GM18873 (cell line): ENCODE measurements at regions not wholly inside any gene's neighbourhood (a gene's known extent, or its start where the extent isn't known, plus 50 kb on each side); places are given as distances from the start of the nearest gene placed in this dataset.
A peak's percentile ranks its signal among the peaks of the same experiment; 100 is the strongest.

Source experiments
- ATAC-seq: cut with Tn5 transposase; IDR thresholded peaks from one replicate; pipeline ENCODE4 v1.9.1; 2021; ENCODE audit warnings: mild to moderate bottlenecking, moderate library complexity, moderate number of reproducible peaks; ENCODE audit not compliant: unreplicated experiment, low FRiP score

DNA sequence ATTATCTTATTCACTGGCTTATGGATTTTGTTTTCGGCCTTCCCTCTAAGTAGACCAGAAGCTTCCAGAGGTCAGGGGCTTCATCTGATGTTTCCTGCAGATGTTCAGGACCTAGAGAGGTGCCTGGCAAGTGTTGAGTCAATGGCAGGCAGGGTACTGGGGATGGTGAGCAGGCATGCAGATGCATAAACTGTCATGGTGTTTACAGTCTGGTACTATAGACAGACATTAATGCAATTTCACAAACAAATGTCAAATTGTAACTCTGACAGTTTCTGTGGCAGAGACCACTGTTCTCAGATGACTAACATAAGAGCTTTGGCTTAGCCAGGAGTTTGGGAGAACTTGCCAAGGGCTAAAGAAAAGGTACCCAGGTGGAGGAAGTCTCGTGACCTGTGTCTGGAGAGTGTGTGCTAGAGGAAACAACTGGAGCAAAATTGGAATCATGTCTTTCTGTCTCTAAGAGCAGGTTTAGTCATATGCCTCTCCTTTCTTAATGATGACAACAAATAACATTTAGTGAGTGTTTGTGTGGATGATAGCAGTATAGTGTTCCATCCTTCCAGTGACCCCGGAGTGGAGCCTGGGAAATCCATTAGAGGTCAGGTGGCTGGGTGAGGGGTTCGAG, 53.7 kb upstream of the TRAK1 start:
- no peak for ATAC-seq

DNA sequence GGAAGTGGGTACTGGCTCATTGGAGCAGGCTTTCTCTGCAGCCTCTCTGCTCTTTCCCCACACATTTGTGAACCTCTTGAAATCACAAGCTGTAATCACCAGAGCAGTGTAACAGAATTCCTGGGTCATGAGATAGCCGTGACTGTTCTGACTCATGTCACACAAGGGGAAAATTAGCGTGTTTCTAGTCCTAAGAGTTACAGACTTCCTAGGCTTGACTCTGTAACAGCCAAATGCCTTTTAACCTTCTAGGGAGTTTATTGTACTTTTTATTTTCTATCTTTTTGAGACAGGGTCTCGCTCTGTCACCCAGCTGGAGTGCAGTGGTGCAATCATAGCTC, 54.7 kb upstream of the TRAK1 start:
- ATAC-seq: no peak

DNA sequence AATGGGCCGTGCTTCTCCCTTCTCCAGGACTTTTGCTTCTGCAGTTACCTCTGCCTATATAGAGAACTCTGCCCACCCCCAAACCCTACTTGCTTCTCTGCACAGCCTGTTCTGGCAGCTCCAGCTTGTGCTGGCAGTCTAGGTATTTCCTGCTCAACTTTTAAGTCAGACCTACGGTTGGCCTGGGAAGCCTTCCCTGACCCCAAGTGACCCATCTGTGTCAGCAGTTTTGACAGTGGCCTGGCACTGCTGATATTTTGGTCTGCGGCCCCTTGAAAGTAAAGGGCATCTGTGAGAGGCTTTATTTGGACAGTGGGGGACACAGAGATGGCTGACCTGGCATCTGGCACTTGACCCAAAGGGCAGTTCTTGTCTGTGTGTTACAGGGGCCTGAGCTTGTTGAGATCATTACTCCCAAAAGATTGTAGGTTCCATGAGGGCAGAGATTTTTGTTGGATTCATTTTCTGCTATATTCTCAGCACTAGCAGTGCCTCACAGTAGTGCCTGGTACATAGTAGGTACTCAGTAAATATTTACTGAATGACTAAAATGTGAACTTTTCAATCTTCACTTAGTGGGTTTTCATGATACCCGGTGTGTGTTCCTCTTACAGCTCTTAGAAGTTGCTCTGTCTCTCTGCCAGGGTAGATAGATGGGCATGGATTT, 55.2 kb upstream of the TRAK1 start:
- ATAC-seq: no peak

DNA sequence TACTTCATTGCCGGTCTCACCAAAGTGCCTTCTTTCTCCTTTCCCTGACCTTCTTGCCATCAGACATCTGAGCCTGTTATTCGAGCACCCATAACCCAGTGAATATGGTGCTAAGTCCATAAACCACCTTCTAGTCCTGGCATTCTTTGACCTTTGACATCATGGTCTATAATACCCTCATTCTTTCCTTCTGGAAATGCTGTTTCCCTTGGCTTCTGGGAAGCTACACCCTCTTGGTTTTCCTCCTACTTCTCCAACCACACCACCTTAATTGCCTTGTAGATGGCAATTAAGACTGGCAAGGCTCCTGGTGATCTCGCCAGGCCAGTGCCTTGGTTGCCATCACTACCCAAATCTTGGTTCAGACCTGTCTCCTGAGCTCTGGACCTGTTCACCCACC, 56.1 kb upstream of the TRAK1 start:
- no peak for ATAC-seq

DNA sequence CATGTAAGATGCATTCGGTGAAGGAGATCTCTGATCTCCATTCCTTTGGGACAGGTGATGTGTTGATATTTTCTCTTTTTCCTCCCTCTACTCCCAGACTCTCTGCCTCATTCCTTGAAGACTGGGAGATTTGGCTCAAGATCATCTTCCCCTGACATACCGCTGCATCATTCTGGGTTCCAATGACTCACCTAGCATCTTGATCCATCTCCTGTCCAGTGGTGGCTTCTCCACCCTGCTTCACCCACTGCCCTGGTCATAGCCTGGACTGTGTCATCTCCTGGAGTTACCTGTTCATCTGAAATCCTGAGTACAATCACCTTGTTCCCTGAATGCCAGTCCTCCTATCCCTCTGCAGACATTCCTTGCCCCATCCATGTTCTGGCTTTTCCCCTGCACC, 57.4 kb upstream of the TRAK1 start:
- ATAC-seq: no peak

DNA sequence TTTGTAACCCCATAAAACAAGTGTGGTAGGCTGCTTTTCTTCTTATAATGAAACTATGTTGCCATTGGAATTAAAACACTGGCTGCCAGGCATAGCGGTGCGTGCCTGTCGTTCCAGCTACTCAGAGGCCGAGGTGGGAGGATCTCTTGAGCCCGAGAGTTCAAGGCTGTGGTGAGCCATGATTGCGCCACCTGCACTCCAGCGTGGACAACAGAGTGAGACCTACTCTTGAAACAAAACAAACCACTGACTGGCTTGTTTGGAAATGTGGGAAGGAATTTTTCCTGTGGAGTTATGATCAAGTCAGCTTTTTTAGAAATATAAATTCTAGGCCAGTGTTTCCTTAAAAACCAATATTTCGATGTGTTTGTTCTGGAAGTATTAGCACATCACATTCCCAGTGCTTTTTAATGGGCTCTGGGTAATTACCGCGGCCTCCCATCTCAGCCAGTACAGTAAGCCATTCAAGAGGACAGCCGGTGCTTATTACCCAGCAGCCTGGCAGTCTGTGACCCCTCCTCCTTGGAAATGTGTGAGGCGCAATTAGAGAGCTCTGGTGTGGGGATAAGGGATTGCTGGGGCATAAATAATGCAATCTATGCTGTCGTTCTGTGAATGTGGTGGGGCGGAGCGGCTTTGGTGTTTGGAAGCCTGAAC, 58.3 kb upstream of the TRAK1 start:
- no peak for ATAC-seq

DNA sequence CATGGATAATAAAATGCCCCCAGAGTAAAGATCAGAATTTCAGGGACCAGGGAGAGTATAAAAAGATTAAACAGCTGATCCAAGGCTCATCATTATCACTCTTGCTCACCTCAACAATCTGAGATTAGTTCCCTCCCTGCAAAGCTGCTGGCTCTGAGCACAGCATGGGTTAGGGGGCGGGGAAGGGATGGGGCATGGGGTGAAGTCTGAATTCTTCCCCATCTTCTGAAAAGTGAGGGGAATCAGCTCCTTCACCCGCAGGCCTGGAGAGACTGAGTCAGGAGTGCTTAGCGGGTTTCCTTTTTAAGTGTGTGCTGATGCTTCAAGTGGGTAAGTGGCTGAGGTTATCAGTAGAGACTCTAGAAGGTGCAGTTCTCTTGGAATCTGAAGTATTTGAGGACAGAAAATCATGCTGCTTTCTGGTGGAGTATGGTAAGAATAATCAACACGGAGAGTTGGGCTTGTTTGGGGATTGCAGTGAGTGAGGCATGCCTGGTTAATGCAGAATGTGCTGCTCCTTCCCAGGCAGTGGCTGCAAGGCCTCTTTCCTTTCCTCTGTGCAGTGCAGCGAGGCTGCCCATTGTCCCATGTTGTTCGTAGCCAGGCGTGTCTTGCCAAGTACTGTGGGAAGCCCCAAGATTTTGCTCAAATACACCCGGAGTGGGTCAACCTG, 59.2 kb upstream of the TRAK1 start:
- ATAC-seq: no peak

DNA sequence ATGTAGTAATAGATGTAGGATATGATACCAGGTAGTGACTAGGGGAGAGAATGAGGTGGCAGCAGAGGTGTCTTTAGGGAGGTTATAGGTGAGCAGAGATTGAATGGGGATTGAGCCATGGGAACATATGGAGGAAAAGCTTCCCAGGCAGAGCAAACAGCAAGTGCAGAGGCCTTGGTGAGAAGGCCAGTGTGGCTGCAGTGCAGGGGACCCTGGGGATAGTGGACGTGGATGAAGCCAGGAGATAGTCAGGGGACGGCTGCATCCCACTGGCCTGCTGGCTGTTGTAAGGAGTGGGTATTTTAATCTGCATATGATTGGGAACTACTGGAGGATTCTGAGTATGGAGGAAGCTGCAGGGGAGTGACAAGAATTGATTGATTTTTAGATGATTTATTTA, 62.7 kb upstream of the TRAK1 start:
- no peak for ATAC-seq

DNA sequence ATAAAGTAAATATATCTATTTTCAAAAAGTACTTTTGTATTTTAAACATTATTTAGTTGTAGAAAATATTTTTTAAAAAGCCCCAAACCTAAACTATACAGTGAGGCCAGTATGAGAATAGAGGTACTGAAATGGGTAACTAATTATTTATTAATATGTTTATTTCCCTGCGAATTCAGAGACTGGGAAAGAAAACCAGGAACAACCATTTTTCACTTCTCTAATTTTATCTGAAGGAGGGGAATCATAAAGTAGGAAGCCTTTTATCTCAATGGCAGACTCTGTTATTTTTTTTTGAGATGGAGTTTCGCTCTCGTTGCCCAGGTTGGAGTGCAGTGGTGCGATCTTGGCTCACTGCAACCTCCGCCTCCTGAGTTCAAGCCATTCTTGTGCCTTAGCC, 63.6 kb upstream of the TRAK1 start:
- ATAC-seq: no peak

DNA sequence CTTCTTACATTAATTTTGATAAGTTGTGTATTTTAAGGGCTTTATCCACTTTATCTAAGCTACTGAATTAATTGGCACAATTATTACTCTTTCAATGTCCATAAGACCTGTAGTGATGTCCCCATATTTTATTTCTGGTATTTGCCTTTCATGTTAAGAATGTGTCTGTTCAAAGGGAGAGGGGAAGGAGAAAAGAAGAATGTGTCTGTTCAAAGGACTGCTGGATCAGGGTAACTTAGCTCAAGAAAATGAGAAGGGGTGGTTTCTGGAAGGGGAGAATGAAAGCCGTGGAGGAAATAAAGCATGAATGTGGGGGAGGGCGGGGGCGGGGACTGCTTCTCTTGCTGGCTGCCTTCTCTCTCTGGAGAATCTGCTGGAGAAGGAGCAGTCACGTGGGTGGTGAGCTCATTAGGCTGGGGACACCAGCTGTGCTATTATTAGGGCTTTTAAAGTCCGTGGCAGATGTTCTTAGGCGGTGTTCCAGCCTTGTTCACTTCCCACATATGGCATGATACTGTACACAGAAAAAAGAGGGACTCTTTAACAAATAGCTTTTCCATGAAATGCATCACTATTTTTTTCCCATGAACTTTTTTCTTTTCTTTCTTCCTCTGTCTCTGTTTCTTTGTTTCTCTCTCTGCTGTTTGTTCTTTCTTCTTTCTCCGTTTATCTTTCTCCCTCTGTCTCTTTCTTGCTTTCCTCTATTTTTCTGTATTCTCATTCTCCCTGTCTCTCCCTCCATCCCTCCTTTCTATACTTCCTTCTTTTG, 63.7 kb upstream of the ULK4 start:
- ATAC-seq: peak; percentile 60

DNA sequence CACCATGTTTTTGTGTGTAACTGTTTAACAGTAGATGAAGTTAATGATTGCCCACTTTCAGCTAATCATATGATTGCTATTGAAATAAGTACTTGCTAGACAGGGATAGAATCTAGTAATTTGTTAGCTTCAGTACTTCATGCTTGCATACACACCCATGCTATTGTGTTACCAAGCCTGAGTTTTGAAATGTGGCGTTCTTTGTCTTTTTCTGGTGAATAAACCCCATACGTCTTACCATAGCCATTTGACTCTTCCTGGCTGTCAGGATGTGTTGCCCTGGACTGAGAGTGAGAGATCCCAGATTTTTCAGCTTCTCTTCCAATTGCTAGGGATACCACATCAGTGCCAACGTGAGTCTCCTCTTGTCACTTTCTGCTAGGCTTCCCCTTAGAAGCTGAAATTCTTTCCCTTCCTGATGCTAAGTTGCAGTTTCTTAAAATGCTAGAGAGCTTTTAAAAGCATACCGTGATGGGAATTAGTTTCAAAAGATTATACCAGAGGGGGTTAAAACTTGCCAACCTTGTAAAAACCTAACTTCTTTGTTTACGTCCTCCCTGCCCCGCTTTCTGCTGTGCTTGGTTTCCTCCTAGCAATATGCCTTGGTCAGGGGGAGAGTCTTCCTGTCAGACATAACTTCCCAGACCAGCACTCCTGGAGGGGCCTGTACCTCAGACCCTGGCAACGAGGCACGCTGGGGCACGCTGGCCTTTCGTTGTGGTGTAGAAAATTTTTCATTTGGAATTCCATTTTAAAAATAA, 62.9 kb upstream of the ULK4 start:
- no peak for ATAC-seq

DNA sequence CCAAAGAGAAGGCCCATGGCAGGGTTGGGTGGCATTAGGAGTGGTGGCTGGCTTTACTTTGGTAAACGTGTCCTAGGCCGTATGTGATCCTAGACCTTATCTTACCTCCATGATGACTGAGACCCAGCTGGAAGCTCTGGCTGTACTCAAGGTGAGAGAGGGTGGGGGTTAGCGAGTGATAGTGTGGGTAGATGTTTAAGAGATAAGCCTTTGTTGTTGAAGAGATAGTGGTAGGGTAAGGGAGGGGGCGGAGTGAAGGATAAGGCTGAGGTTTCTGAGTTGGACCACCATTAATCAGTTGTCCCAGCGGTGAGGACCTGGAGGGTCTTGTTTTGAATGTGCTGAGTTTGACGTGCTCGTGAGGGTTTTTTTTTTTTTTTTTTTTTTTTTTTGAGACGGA, 61.5 kb upstream of the ULK4 start:
- no peak for ATAC-seq

DNA sequence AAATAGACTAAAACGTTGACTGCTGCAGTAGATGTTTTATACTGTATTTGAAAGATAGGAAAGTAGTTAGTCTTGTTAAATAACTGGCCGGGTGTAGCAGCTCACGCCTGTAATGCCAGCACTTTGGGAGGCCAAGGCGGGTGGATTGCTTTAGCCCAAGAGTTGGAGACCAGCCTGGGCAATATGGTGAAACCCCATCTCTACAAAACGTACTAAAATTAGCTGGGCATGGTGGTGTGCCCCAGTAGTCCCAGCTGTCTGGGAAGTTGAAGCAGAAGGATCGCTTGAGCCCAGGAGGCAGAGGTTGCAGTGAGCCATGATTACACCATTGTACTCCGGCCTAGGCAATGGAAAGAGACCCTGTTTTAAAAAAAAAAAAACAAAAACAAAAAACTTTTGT, 60.5 kb upstream of the ULK4 start:
- ATAC-seq: no peak

DNA sequence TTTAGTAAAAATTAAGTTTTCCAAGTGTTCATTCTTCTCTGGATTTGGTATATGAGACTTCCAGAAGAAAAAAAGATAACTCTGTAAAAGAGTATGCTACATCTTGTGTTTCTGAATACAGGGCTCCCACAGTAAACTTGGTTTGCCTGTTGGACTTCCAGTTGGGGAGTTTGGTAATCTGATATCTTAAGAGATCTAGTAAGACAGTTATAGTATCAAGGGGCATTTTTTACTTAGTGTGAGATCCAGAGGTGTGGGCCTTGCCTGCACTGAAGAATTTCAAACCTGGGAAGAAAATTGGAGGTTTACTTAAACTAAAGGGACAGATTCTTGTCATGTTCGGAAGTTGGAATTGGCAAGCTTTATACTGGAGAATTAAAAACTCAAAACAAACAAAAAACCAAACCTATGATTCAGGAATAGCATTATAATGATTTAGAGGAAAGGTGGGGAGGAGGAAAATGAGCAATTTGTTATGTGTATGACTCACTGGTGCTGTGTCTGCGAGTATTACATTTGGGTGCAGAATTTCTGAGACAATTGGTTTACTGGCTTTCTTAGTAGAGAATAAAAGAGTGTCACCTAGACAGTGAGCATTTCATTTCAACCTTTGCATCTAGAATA, 58.9 kb upstream of the ULK4 start:
- ATAC-seq: no peak

DNA sequence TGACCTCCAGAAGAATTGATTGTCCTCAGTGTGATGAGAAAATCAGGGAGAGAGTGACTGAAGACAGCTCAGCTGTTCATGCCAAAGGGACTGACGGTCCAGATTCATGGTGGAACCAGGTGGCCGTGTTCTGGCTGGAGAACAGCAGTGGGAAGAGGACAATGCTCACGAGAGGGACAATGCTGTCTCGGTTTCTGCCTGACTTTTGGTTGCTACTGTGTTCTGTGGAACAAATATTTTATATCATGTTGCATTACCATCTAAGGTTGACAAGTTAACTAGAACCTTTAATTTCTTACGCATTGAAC, 58.0 kb upstream of the ULK4 start:
- no peak for ATAC-seq

DNA sequence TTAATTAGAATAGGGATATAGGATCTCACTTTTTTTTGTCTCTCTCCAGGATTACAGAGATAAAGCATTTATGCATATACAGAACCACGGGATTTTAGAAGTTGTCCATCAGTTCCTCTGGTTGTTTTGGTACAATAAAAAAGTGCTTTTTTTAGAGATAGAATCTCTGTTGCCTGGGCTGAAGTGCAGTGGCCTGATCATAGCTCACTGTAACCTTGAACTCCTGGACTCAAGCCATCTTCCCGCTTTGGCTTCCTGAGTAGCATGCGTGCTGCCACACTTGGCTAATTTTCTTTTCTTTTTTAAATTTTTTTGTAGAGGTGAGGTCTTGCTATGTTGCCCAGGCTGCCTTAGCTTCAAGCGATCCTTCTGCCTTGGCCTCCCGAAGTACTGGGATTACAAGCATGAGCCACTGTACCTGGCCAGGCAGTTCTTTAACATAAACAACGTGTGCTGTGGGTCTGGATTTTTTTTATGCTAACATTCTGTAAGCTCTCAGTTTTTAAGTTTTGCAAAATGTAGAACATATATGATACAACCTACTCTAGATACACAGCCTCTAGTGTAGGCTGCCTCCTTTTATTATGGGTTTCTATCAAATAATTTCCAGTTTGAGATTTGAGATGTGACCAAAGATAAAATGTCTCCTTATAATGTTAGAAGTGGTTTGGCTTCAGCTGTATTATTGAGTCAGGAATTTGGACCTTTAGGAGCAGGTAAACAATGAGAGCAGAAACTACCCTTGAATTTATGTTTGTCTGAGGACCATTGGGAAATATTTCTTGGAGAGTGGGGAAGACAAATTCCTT, 57.4 kb upstream of the ULK4 start:
- ATAC-seq: no peak

DNA sequence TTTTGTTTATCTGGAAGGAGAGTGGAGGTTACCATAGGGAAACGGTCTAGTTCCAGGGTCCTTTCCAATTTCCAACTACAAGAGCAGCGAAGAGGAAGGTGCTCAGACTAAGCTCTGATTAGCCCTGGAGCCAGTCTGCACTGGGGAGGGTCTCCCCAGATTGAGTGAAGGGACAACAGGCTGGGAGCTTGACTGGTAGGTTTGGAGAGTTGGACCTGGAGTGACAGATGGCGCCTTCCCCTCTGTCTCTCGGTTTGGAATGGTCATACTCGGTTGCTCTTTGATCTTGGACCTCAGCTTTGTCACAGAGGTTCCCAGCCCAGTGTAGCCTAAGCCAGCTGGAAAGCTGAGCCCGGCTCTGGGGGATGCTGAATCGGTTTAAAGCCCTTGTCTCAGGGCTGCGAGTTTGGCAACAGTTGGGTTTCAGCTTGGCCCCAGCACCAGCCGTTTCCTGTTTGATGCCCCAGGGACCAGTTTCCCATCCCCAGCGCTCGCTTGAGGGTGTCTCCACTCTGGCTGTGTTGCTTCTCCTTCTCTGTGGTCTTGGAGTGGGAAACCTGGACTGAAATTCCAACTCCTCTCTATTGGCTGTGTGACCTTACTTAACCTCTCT, 53.1 kb upstream of the ULK4 start:
- ATAC-seq: no peak

DNA sequence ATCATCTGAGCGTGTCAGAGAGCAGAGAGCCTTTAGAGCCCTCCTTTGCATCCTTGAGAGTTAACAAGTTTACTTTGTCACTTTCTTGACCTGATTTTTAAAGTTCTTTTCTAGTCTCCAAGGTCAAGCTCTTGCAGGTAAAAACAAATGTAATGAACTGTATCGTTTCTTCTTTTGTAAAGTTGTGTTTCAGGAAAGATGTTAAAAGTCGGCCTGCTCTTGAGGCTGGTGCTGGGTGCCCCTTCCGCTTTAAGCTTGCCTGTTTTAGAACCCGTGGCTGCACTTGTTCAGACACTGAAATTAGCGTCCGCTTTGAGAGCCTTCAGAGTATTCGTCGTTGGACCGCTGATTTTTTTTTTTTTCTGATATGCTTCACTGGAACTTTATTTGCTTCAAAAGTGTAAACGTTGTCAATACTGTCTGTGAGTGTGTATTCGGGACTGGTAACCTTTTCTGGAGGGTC, 52.6 kb upstream of the ULK4 start:
- no peak for ATAC-seq
